RWPE2 (cell line): ENCODE measurements at regions not wholly inside any gene's neighbourhood (a gene's known extent, or its start where the extent isn't known, plus 50 kb on each side); places are given as distances from the start of the nearest gene placed in this dataset.

Source experiments
- ATAC-seq: fragments of 200-7000 bp; cut with Tn5 transposase; 3 replicates; pipeline ENCODE4 v1.9.1; 2021; ENCODE audit warnings: low read depth
- DNase-seq: peaks from one replicate; pipeline ENCODE4 v3.0.0-alpha.2; 2020; ENCODE audit warnings: low spot score
- H3K27ac ChIP-seq: fragments of 450-650 bp; 2 replicates; pipeline ENCODE4 v1.5.1; 2017; ENCODE audit warnings: mild to moderate bottlenecking; ENCODE audit not compliant: poor library complexity, severe bottlenecking
- H3K27me3 ChIP-seq: fragments of 250-450 bp; sonication (Bioruptor Pico); 2 replicates; pipeline ENCODE4 v1.5.1; 2021; ENCODE audit warnings: mild to moderate bottlenecking, moderate library complexity; ENCODE audit not compliant: insufficient read depth, poor library complexity, severe bottlenecking
- H3K36me3 ChIP-seq: fragments of 250-450 bp; sonication (Bioruptor Pico); 2 replicates; pipeline ENCODE4 v1.5.1; 2020; ENCODE audit warnings: low read depth, mild to moderate bottlenecking, moderate library complexity
- H3K4me1 ChIP-seq: fragments of 250-450 bp; sonication (Bioruptor Pico); 2 replicates; pipeline ENCODE4 v1.5.1; 2021; ENCODE audit warnings: mild to moderate bottlenecking, moderate library complexity; ENCODE audit not compliant: insufficient read depth, poor library complexity, severe bottlenecking
- H3K4me3 ChIP-seq: fragments of 250-450 bp; sonication (Bioruptor Pico); 2 replicates; pipeline ENCODE4 v1.5.1; 2021; ENCODE audit warnings: mild to moderate bottlenecking, moderate library complexity; ENCODE audit not compliant: severe bottlenecking
- H3K9me3 ChIP-seq: fragments of 250-450 bp; sonication (Bioruptor Pico); 2 replicates; pipeline ENCODE4 v1.5.1; 2021; ENCODE audit warnings: mild to moderate bottlenecking, moderate library complexity; ENCODE audit not compliant: severe bottlenecking
- CTCF ChIP-seq: fragments of 450-650 bp; IDR thresholded peaks from one replicate; pipeline ENCODE4 v1.5.1; 2017; ENCODE audit warnings: mild to moderate bottlenecking, moderate library complexity; ENCODE audit not compliant: poor library complexity, severe bottlenecking

- peak; percentile 68 for ATAC-seq
- Histone ChIP-seq H3K36me3 (peaks cover 6% of the 10 kb centered on the region), H3K4me1 (peaks cover 12% of the 10 kb centered on the region), H3K27ac (no peak overlapping the region), H3K4me3 (no peak overlapping the region), H3K27me3 (no peaks in the 10 kb centered on the region), H3K9me3 (peaks cover 2% of the 10 kb centered on the region)
- DNase-seq, result no peak
- peak; percentile 86 for TF ChIP-seq CTCF
These were observed 70.5 kb downstream of the FAM217A start for GRCh38 chr6:4008324-4009047.

- H3K36me3 ChIP-seq, result peaks cover 15% of the 10 kb centered on the region; the same call in 1 of the 2 replicates
- ATAC-seq (no peak), DNase-seq (no peak)
- peaks cover 12% of the 10 kb centered on the region for H3K4me1 ChIP-seq
- no peak for TF ChIP-seq CTCF
- H3K9me3 ChIP-seq, result peaks cover 2% of the 10 kb centered on the region
- H3K27ac ChIP-seq, result no peak overlapping the region
- H3K27me3 ChIP-seq, result no peaks in the 10 kb centered on the region
- no peak overlapping the region for H3K4me3 ChIP-seq
These were observed 69.5 kb downstream of the FAM217A start for GRCh38 chr6:4009486-4009885.

DNA sequence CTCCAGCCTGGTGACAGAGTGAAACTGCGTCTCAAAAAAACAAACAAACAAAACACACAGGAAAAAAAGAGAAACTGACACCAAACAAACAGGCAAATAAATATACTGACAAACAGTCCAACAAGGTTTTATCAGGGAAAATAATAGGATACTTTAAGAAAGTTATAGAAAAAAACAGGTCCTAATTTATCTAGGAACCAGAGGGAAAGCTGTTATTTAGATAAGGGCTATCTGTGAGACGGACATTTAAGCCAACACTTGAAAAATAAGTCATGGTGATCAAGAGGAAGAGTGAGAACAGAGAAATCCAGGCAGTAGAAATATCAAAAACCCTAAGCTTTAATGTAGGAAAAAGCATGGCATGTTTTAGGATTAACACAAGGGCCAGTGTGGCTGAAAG is 68.9 kb downstream of the FAM217A start:
- DNase-seq (no peak), ATAC-seq (no peak)
- TF ChIP-seq CTCF, result no peak
- Histone ChIP-seq H3K27ac (peak overlapping the region; percentile 26), H3K27me3 (no peaks in the 10 kb centered on the region), H3K36me3 (peaks cover 15% of the 10 kb centered on the region; the same call in 1 of the 2 replicates), H3K4me1 (peaks cover 12% of the 10 kb centered on the region), H3K9me3 (peaks cover 2% of the 10 kb centered on the region), H3K4me3 (no peak overlapping the region)

- peaks cover 2% of the 10 kb centered on the region for H3K9me3 ChIP-seq
- no peak for DNase-seq
- H3K27me3 ChIP-seq, result no peaks in the 10 kb centered on the region
- H3K27ac ChIP-seq, result peak overlapping the region; percentile 26
- no peak overlapping the region for H3K4me3 ChIP-seq
- no peak for TF ChIP-seq CTCF
- peak; percentile 45; the same call in 1 of the 3 replicates for ATAC-seq
- H3K4me1 ChIP-seq, result peaks cover 12% of the 10 kb centered on the region
- H3K36me3 ChIP-seq, result peaks cover 15% of the 10 kb centered on the region; the same call in 1 of the 2 replicates
These were observed 68.2 kb downstream of the FAM217A start for GRCh38 chr6:4010689-4011090.

DNA sequence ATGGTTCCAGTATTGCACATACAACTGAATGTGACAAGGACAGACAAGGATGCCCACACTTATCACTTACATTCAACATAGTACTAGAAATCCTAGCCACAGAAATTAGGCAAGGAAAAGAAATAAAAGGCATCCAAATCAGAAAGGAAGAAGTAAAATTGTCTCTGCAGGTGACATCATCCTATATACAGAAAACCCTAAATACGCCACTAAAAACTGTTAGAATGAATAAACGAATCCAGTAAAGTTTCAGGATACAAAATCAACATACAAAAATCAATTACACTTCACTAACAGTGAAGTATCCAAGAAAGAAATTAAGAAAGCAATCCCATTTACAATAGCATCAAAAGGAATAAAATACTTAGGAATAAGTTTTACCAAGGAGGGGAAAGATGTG is 66.1 kb downstream of the FAM217A start:
- Histone ChIP-seq H3K27me3 (no peaks in the 10 kb centered on the region), H3K36me3 (peaks cover 15% of the 10 kb centered on the region; the same call in 1 of the 2 replicates), H3K9me3 (peaks cover 2% of the 10 kb centered on the region), H3K4me1 (peaks cover 17% of the 10 kb centered on the region), H3K4me3 (no peak overlapping the region), H3K27ac (no peak overlapping the region)
- no peak for ATAC-seq
- no peak for DNase-seq
- no peak for TF ChIP-seq CTCF
